HG02884 (cell line): ENCODE measurements at regions not wholly inside any gene's neighbourhood (a gene's known extent, or its start where the extent isn't known, plus 50 kb on each side); places are given as distances from the start of the nearest gene placed in this dataset.
"Not testable (repeated sequence)": the region's sequence is repeated elsewhere in the genome, so short reads cannot be mapped to it uniquely, and the experiment has no call there.

Experiments
- ATAC-seq: cut with Tn5 transposase; IDR thresholded peaks from one replicate; pipeline ENCODE4 v1.9.1; 2021; ENCODE audit warnings: mild to moderate bottlenecking, moderate library complexity; ENCODE audit not compliant: unreplicated experiment

DNA sequence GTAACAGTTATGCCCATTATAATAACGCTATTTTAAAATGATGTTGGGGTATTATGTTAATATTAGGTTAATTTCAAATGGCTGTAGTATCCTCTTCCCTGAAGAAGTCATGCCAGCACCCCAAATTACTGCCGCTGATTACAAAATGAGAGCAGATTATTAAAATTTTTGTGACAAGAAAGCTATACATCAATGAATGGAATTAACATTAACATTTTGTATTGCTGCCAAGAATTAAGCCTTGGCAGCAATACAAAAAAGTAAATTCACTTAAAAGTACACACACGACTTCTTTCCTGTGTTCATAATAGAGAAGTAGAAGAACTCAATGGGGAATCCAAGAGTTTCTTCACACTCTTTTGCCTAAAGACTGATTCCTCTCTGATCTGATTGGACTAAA lies 482.8 kb downstream of the STIM2 start:
- ATAC-seq = no peak

DNA sequence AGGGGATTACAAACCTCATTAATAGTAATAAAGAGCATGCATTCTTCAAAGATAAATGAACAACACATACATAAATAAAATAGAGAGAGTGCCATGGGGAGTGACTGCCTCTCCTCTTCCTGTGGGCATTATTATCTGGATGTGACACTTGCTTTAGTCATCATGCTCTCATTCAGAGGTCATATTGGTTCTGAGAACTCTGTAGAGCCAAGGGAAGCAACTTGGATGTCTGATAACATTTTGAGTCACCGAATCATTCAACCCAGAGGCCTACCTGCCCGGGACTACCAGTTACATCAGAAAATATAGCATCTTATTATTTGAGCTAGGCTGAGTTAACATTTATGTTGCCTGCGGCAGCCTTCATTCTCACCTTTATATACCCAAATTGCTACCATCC lies 489.5 kb downstream of the STIM2 start:
- no peak for ATAC-seq

GRCh38 chr4:27357283-27357682 lies 496.6 kb downstream of the STIM2 start:
- no peak for ATAC-seq

DNA sequence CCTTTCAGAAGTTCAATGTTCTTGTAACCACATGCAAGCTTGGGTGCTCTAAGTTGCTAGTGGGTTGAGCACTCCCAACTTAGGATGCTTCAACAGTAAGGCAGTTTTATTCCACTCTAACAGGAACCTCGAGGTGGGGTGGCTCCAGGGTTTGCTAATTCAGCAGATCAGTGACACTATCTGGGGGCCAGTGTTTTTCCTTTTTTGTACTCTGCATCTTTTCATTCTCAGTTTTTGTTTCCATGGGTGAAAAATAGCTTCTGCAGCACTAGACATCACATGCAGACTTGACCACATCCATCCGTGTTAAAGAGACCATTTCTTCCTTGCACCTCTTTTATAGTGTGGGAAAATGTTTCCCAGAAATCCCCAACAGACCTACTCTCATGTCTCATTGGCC lies 497.6 kb downstream of the STIM2 start:
- no peak for ATAC-seq

DNA sequence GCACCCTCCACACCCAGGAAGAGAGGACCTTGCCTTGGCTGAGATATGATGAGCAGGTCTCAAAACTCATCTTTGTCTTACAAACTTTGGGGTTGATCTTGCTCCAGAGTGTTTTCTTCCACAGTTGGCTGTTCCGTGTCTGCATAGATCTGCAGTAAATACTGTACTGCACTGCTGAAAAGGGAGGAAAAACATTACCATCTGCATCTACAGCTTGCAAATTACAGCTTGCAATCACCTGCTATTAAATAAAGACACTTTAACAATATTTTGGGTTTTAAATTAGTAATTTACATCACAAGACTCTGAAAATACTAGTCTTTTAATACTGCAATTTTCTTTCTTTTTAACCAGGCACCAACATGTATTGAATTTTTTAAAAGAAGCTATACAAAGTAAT lies 499.5 kb downstream of the STIM2 start:
- ATAC-seq = no peak

GRCh38 chr4:27360790-27361267 lies 500.2 kb downstream of the STIM2 start:
- no peak for ATAC-seq

- no peak for ATAC-seq
Measured at GRCh38 chr4:27364509-27364908, 503.9 kb downstream of the STIM2 start.

DNA sequence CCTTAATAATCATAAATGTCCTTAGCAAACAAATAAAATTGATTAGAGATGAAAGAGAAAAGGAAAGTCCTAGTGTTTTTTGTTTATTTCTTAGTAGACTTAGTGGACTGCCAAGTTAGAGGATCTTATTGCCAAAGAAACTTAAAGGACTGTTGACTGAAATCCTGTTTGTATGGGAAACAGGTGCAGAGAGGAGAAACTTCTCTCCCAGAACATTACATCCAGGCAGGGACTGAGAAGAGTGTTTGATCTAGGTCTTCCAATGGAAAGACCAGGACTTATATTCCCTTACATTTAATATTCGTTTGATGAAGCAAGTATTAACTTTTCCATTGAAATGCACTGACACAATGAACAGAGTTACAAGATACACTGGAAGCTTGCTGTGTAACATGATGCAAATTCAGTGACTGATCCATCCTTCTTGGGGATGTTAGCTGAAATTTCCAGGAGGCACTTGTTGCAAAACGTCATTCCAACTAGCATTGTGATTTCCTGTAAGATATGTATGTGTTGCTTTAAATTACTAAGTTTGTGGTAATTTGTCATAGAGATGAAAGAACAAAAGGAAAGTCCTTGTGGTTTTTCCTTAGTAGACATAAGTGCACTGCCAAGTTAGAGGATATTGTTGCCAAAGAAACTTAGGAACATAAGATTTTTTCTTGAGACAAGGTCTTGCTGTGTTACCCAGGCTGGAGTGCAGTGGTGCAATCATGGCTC lies 505.6 kb downstream of the STIM2 start:
- ATAC-seq = no peak

GRCh38 chr4:27368781-27369180 lies 508.1 kb downstream of the STIM2 start:
- no peak for ATAC-seq

DNA sequence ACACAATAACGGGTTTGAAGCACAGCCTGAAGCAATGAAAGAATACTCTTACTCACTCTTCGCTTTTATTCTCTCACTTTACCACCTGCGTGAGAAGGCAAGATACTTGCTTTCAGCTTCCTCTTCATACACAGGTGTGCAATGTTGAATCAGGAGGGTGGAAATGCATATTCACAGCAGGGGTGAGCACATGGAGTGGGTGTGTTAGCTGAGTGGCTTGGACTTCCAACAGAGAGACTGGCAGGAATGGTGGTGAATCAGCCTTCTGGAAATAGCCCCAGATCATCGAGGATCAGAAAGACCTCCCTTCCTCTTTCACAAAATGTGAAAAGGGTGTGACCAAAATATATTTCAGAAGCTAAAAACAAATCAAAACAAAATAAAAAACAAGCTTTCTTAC lies 521.2 kb downstream of the STIM2 start:
- no peak for ATAC-seq

DNA sequence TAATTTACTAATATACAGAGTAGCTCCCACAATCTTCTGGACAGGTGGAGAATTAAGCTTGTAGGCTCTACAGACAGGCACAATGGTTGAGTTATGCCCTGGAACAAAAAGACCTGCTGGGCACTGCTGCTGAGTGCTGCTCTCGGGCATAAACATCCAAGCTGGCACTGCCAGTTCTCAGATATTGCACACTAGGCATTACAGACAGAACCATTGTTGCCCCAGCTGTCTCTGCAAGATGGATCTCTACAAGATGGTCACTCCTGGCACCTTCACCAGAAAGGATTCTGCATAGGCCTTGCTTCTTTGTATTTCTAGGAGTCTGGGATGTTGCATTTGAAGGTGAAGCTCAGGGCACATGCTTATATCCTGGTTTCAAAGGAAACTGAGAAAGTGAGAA lies 527.1 kb downstream of the STIM2 start:
- ATAC-seq = no peak

GRCh38 chr4:27397886-27398285 lies 537.2 kb downstream of the STIM2 start:
- no peak for ATAC-seq

GRCh38 chr4:27398631-27399310 lies 538.1 kb downstream of the STIM2 start:
- no peak for ATAC-seq

GRCh38 chr4:27407616-27408015 lies 547.0 kb downstream of the STIM2 start:
- no peak for ATAC-seq

- no peak for ATAC-seq
Measured at GRCh38 chr4:27412613-27413012, 552.0 kb downstream of the STIM2 start.

DNA sequence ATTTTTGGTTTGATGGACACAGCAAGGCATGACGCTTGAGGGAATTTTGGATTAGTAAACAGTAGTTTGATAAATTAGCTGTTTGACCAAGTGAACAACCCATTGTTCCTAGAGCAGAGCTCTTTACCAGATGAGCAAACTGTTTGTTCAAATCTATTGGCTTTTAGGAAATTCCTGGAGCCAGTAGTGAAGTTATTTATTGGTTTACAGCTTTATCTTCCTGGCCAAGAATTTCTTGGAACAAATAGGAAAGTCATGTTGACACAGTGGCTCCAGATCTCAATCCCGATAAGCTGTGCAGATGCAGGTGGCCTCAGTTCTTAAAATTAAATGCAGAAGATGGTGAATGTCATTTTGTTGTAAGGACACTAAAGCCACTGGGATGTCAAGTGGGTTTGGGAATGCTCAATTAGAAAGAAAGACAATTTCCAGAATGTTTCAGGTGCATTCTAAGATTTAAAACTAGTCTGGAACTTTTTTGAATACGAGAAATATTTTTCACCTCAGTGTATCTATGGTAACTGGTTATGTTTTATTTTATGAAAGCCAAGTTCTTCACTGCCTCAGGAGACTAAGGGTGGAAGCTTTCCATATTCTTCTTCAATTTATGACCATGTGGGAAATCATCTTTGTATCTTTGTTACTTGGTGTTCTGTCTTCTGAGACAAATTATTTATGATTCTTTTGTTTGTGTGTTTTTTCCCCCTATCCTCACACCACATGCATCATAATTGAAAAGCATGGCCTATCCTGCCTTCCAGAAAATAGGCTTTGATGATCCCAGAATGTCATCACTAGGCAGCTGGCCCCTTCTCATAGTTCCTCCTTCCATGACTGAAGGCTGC lies 554.5 kb downstream of the STIM2 start:
- no peak for ATAC-seq

DNA sequence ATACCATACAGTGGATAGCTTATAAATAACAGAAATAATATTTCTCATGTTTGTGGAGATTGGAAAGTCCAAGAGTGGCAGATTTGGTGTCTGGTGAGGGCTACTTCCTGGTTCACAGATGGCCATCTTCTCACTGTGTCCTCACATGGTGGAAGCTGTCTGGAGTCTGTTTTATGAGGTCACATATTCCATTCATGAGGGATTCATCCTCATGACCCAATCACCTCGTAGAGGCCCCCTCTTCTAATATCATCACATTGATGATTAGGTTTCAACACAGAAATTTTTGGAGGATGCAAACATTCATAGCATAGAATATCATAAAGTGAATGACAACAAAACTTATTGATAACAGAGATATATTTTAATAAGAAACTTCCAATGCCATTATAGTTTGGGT lies 568.0 kb downstream of the STIM2 start:
- ATAC-seq = no peak

- no peak for ATAC-seq
Measured at GRCh38 chr4:27429364-27429871, 568.8 kb downstream of the STIM2 start.

DNA sequence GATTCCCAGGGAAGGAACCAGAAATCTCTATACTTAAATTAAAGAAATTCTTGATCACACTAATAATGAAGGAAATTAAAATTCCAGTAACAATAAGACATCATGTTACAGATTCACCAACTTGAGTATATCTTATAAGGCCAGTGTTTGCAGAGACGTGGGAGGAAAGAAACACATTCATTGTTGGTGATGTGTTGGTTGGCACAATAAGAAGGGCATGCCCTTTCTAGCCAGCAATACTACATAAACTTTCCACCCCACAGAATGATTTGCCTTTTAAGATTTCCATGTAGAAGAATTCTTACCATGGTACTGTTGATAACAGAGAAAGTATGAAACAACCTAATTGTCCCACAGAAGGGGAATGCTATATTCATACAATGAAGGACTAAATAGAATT lies 581.5 kb downstream of the STIM2 start:
- no peak for ATAC-seq

DNA sequence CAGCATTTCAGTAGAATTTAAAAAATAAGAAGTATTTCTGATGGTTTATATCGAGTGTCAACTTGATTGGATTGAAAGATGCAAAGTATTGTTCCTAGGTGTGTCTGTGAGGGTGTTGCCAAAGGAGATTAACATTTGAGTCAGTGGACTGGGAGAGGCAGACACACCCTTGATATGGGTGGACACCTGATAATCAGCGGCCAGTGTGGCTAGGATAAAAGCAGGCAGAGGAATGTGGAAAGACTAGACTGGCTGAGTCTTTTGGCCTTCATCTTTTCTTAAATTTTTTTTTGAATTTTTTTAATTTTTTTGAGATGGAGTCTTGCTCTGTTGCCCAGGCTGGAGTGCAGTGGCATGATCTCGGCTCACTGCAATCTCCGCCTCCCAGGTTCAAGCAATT lies 582.0 kb downstream of the STIM2 start:
- ATAC-seq = not testable (repeated sequence)

- no peak for ATAC-seq
Measured at GRCh38 chr4:27463816-27464215, 603.2 kb downstream of the STIM2 start.
